HG03558 (cell line): ENCODE measurements at regions not wholly inside any gene's neighbourhood (a gene's known extent, or its start where the extent isn't known, plus 50 kb on each side); places are given as distances from the start of the nearest gene placed in this dataset.

ENCODE experiments used
- ATAC-seq: cut with Tn5 transposase; IDR thresholded peaks from one replicate; pipeline ENCODE4 v1.9.1; 2021; ENCODE audit warnings: moderate number of reproducible peaks; ENCODE audit not compliant: unreplicated experiment; ENCODE audit errors: extremely low read depth

- no peak for ATAC-seq
Observed at GRCh38 chr1:118739501-118739900, 248.6 kb downstream of the TBX15 start.

- ATAC-seq, result no peak
Observed at GRCh38 chr1:118736322-118736721, 251.8 kb downstream of the TBX15 start.

- no peak for ATAC-seq
Observed at GRCh38 chr1:118717893-118718292, 270.2 kb downstream of the TBX15 start.

- ATAC-seq, result no peak
Observed at GRCh38 chr1:118716775-118717174, 271.4 kb downstream of the TBX15 start.

GRCh38 chr1:118711356-118711755 lies 276.8 kb downstream of the TBX15 start:
- no peak for ATAC-seq

- ATAC-seq, result no peak
Observed at GRCh38 chr1:118698911-118699310, 289.2 kb downstream of the TBX15 start.

- ATAC-seq, result no peak
Observed at GRCh38 chr1:118692143-118692542, 296.0 kb downstream of the TBX15 start.

GRCh38 chr1:118688891-118689290 lies 299.3 kb downstream of the TBX15 start:
- no peak for ATAC-seq

- no peak for ATAC-seq
Observed at GRCh38 chr1:118661769-118662320, 326.3 kb downstream of the TBX15 start.

GRCh38 chr1:118660769-118661168 lies 327.4 kb downstream of the TBX15 start:
- no peak for ATAC-seq

- no peak for ATAC-seq
Observed at GRCh38 chr1:118659646-118660045, 328.5 kb downstream of the TBX15 start.

GRCh38 chr1:118650107-118650807 lies 337.9 kb downstream of the TBX15 start:
- ATAC-seq, result no peak

GRCh38 chr1:118649369-118650106 lies 338.6 kb downstream of the TBX15 start:
- ATAC-seq, result no peak

GRCh38 chr1:118636004-118636403 lies 352.1 kb downstream of the TBX15 start:
- no peak for ATAC-seq

- no peak for ATAC-seq
Observed at GRCh38 chr1:118627435-118627834, 360.7 kb downstream of the TBX15 start.

GRCh38 chr1:118621839-118622238 lies 366.3 kb downstream of the TBX15 start:
- ATAC-seq, result no peak

GRCh38 chr1:118618618-118619340 lies 369.4 kb downstream of the TBX15 start:
- no peak for ATAC-seq

- ATAC-seq, result no peak
Observed at GRCh38 chr1:118617916-118618315, 370.2 kb downstream of the TBX15 start.

- no peak for ATAC-seq
Observed at GRCh38 chr1:118615066-118615465, 373.1 kb downstream of the TBX15 start.

GRCh38 chr1:118589238-118589846 lies 398.8 kb downstream of the TBX15 start:
- no peak for ATAC-seq
